NOMO-1 (cell line): ENCODE measurements at regions not wholly inside any gene's neighbourhood (a gene's known extent, or its start where the extent isn't known, plus 50 kb on each side); places are given as distances from the start of the nearest gene placed in this dataset.

Experiments used
- DNase-seq, 2 experiments: peaks; one replicate each; lab custom pipeline; 2025; ENCODE audit not compliant: unreplicated experiment in 2 of 2; lab: John Stamatoyannopoulos, UW

DNA sequence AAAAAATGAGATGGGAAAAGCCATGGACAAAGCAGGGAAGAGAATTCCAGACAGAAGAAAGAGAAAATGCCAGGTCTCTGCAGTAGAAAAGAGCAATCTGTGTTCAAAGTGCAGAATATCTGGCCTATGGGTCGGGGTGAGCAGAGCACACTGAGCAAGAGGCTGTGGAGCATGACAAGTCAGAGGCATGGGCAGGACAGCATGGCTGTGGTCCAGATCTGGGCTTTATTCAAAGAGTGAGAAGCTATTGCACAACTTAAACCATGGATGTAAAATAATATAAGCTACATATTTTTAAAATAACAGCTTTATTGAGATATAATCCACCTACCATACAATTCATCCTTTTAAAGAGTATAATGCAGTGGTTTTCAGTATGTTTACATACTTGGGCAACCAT, 133.1 kb upstream of the SPDL1 start:
- DNase-seq = no peak

DNA sequence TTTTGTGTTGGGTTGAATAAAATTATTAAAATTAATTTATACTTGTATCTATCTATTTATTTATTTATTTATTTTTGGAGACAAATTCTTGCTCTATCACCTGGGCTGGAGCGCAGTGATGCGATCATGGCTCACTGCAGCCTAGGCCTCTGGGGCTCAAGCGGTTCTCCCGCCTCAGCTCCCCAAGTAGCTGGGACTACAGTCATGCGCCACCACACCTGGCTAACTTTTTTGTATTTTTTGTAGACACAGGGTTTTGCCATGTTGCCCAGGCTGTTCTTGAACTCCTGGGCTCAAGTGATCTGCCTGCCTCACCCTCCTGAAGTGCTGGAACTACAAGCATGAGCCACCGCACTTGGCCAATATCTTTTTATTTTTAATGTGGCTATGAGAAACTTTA, 134.7 kb upstream of the SPDL1 start:
- DNase-seq = no peak

DNA sequence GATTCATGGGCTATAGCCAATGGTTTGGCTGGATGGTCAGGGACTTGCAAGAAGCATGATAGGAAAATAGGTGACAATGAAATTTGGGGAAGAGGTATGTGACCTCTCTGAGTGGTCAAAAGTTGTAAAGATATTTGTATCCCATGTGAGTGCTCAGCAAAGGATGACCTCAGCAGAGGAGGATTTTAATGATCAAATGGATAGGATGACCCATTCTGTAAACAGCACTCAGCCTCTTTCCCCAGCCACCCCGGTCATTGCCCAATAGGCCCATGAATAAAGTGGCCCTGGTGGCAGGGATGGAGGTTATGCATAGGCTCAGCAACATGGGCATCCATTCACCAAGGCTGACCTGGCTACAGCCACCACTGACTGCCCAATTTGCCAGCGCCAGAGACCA, 138.4 kb upstream of the SPDL1 start:
- DNase-seq = no peak

DNA sequence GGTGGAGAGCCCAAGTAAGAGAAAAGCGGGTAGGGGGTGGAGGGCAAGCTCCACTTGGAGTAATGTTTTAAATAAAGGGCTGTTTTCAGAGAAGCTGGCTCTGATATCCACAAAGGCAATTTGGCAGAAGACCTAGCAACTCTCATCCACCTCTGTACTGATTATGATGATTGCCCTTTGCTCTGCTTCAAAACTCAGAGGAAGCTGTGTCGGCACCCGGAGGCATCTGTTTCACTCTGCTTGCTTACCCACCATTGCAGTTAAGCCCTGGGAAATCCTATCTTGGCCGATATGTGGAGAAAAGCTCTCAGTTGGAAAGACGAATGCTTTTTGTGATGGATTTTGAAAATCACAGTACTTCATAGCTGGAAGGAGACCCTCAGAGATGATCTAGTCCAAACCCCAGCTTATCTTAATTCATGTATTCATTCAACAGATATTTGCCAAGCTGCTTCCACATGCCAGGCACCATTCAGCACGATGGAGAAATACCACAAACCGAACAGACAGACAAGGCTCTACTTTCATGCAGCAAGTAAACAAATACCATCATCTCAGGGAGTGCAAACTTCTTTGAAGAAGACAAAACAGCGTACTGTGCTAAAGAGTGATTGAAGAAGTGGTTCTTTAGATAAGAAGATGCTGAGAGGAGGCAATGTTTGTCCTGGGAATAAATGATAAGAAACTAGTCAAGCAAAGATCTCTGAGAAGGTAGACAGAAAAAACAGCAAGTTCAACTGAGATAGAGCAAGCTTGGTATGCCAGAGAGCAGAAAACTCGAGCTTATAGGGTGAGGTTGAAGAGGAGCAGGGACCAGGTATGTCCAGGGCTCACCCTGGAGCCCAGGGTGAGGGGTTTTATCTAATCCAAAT, 140.4 kb upstream of the SPDL1 start:
- no peak for DNase-seq

DNA sequence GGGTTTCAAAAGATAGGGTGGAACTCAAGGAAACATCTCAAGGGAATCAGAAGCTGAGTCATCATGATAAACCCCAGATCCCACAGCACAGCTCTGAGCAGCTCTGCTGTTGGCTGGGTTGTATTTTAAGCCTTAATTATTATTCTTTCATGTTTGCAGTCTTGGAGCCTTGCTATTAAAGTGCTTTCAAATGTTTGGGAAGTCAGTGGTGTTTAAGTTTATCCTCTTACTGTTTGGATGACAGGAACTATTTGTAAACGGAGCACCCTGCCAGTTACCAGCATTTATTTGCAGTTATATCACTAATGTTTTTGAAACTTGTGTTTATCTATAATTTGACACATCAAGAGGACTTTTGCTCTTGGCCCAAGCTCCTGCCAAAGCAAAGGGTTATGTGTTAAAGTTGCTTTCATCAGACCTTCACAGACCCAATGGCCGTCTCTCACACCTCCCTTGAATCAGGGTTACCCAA, 141.1 kb upstream of the SPDL1 start:
- no peak for DNase-seq

DNA sequence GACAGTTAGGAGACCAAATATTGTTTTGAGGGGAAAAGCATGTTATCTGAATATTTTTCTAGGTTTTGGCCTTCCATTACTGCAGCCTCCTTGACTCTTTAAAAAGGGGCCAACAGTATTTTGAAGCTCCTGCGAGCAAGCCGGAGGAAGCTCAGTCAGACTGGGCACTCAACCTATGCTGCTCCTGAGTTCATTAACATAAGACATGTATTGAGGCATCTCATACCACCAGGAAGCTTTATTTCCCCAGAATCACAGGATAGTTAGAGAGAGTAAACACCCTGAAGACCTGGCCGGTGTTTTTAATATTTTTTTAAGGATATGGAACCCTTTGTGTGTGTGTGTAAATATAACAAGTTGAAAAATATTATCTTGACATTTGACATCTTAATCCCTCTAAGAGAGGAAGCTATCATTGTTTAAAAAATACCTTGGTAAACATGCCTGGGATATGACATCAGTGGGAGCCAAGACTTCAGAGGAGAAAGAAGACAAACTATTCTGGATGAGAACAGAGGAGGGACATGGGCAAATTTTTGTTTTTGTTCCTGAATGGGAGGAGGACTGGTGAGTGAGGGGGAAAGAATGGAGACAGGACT, 139.3 kb upstream of the SLIT3 start:
- DNase-seq = no peak

DNA sequence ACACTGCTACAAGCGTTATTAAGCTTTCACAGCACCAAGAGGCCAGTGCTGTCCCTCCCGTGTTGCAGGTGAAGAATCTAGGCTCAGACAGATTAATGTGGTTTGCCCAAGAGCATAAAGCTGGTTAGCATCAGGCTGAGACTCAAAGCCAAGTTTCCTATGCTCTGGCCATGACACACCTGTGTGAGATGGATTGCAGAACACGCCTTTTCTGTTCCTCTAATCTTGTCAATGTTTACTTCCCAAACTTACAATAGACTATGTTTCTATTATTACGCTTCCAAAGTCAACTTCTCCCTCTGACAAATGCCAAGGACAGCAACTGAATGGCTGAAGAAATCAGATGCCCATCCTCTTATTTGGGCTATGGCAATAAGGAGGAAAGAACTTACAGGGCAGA, 138.4 kb upstream of the SLIT3 start:
- no peak for DNase-seq

DNA sequence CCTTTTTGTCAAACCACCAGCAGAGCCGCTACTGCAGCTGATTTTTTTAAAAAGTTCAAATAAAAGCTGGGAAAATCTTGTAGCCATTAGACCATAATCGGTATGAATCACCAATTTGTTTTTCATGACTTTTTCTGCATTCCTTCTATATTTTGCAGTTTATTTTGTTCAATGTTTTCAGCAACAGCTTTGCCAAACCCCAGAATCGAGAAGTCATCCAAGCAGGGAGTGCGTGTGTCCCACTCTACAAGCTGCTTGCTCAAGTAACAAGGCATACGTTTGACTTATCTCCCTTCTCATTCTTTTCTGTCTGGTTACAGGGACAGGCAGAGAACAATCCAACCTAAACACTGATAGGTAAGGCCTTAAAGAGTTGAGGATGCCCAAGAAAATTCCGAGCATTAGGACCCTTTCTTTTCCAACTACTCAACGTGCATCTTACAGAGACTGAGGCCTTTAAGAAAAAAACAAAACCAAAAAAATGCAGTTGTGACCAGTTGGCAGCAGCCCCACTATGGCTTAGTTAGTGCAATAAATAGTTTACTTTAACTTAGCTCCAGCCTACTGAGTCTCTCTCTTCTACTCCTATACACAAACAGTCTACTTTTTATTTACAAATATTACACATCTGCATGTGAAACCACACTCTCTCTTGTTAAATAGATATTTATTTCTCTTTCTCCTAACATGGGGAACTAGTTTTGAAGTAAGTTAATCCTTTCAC, 134.7 kb upstream of the SLIT3 start:
- no peak for DNase-seq

DNA sequence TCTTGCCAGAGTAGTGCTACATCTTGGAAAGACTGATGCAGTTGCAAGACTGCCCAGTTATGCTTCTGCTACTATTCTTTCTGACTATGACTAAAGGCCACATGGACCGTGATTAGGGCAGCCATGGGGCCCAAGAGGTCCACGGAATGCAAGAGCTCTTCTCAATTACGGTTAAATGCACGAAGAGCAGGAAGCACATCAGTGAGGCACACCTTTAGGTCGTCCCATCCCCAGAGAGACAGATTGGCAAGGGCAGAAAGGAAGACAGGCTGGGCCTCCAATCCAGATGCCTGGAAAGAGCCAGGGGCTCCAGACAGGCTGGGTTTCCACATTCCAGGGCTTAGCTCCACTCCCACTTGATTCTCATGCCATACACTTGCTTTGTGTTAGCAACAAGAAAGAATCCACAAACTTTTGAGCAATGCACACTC, 132.3 kb upstream of the SLIT3 start:
- DNase-seq = no peak

DNA sequence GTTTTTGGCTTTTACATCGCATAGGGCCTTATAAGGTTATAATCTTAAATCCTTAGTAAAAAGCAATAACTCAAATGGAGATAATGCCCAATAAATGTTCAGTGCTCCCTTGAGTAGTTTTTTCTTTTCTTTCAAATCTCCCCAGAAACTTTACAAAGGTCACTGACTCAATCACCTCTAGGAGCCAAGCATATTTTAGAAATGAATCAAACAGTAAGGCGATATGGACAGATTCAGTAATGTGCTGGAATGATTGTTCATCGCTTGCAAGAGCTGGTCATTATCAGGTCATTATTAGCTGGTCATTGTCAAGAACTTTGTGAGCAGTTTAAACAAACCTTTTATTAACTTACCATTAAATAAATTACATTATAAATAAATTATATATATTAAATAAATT, 130.4 kb upstream of the SLIT3 start:
- no peak for DNase-seq

DNA sequence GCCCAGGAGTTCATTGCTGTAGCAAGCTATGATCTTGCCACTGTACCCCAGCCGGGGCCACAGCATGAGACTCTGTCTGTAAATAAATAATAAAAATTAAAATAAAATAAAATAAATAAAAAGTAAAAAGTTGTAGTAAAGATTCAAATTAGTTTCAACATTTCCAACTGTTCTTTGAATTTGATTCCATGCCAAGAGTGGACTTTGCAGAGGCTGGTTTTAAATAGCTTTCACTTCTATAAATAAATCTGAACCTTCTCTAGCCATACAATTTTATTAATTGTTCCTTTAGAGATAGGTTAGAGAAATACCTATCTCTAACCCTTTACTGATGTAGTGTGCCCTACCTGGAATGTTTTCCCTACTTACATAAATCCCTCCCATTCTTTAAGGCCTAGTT, 129.7 kb upstream of the SLIT3 start:
- DNase-seq = no peak

DNA sequence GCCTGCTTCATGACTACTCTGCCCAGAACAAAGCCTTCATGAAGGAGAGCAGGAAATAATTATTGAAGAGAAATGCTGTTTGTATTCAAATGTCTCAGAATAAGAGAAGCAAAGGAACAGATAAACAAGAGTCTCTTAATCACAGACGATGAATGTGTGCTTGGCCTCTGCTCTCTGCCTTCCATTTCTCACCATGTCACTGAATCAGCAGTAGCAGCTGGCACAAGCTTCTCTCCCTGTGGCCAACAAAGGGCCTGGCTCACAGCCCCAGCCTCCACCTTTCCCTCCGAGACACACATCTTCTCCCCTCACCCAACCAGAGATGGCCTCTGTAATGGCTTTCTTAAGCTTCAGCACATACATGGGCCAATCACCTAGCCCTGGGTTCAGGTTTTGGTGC, 128.1 kb upstream of the SLIT3 start:
- no peak for DNase-seq

DNA sequence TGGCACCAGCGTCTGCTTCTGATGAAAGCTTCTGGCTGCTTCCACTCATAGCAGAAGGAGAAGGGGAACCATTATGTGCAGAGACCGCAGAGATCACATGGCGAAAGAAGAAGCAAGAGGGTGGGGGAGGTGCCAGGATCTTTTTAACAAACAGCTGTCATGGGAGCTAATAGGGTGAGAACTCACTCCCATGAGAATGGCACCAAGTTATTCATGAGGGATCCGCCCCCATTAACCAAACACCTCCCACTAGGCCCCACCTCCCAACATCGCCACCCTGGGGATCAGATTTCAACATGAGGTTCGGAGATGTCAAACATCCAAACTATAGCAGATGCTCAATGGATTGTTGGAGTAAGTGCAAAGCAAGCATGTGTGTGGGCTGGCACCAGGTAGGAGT, 125.8 kb upstream of the SLIT3 start:
- DNase-seq = peak; percentile 1 to 9

DNA sequence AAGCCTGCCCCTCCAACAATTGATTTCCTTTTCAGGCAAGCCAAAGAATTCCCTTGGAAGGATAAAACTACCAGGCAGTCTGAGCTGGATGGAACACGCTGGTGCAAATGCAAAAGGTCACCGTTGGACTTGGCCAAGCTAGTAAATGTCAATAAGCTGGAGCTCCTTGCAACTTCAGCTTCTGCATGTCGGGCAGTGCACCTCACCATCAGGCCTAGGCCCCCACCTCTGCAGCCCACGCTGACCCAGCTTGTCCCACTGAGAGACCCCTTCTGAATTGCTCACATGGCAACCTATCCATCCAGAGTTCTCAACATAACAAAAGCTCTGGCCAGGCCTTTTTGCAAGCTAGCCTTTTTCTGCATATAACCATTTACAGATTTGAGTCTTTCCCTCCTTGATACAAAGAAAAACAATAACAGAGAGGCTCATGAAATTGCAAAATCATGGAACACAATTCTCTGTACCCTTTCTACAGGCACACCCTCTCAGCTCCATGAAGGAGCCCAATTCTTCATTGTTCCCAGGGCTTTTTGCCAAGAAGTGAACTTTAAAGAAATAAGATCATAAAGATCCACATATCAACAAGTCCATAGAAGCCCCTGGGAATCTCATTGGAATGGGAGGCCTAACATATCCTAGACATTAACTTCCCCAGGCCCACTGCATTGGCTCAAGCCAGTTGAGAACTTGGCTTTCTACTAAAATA, 123.9 kb upstream of the SLIT3 start:
- no peak for DNase-seq

DNA sequence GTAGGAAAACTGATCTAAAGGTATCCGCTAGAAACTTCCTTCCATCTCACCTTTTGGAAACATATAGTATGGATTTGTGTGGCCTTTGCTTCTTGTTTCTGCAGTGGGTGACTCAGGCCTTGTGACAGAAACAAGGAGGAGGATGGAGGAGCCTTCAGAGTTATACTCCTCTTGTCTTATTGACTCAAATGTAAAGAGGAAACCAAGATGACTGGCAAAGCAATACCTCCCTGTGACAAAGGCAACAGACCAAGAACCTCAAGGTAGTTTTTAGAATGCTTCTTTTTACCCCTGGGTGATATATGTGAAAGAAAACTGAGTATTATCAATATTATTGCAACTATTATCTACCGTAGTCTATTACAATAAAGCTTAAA, 123.3 kb upstream of the SLIT3 start:
- no peak for DNase-seq

DNA sequence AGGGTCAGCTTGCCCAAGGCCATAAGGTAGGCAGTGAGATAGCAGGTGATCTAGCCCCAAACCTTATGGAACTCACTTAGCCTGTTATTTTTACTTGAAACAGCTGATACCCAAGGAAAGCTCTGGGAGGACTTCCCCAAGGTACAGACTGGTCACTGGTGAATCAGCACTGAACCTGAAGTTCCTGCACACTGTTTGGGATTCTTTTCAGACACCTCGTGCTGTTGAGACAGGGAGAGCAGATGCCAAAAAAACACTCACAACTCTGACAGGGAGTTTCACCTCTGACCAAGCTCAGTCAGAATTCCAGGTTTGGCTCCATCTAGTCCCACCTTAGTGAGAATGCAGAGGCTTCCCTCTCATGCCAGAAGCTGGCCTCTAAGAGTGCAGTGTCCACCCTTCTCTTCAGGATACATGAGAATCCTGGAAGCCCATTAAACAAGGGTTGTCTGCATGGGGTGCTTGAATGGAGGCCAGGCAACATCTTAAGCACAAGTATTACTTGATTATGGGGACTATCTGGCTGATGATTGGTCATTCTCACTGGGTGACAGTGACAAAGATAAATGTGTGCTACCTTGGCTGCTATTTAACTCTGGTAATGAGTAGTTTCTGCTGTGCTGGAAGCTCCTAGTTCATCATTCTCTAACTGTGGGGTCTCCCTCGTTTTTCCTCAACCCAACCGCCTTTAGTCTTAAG, 122.8 kb upstream of the SLIT3 start:
- DNase-seq = no peak

DNA sequence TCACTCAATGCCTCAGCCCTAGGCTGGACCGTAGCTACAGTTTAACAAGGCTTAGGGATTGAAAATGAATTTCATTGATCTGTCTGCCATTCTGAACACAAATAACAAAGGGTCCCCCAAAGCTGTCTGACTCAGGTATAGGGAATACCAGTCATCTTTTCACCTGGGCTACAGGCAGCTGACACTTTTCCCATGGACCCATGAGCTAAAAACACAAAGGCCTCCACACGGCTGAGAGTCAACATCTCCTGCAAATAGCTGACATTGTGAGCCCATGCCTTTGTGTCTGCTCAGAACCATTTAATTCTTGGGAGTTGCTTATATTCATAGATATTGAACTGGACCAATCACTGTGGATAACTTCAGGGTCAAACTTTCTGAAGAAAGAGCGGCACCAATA, 121.1 kb upstream of the SLIT3 start:
- no peak for DNase-seq

DNA sequence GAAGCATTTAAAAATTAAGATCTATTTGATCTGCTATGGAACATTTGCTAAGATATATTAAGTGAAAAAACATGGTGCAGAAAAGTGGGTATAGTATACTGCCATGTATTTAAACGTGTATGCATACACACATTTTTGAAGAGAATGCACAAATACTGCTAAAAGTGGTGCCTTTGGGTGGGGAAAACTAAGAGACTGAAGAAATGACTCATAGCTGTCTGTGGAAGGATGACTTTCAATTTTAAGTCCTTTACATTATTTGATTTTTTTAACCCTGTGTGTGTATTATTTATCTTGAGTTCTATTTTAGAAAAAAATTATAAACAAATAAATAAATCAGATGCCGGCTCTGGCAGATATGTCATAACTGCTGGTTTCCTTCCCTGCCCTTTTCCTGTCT, 120.7 kb upstream of the SLIT3 start:
- DNase-seq = no peak

DNA sequence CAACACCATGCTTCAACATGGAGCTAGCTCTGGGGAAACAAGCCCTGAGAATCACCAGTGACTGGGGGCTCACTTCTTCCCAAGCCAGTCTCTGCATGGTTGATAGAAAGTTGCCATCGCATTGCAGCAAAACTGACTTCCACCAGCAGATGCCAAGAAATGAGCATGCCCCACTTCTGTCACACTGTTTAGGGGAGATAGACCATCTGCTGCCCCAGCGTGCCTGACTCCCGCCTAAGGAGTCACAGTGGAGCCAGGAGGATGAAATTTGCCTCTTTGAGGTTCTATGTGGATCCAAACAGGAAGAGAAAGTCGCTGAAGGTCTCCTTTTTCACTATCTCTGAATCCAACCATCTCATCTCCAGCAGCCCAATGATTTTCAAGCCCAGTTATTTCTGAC, 116.7 kb upstream of the SLIT3 start:
- no peak for DNase-seq

DNA sequence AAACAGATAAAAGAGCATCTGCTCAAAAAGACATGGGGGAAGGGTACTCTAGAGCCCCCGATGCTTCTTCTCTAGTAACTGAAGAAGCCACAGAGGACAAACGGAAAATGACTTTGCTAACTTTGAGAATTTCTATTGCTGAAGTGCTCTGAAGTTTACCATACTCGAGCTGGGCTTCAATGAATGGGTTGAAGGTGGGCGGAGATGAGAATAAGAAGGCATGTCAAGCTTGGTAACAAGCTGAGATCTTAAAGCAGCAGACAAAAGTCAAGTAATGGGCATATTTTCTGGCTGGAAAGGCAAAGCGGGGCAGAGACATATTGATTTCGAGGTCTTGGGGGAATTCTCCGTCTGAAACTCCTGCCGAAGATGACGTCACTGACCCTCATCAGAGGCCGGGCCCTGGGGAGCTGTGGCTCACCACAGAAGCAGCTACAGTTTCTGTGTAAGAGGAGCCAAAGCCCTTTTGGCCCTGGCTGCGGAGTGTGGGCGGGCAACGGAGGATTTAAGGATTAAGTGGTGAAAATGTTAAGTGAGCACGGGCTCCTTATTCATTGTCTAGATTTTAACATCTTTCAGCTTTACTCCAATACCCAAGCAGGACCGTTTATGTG, 115.8 kb upstream of the SLIT3 start:
- no peak for DNase-seq
